NCI-H1930 (cell line): ENCODE measurements at regions not wholly inside any gene's neighbourhood (a gene's known extent, or its start where the extent isn't known, plus 50 kb on each side); places are given as distances from the start of the nearest gene placed in this dataset.

Experiments
- DNase-seq, 2 experiments: peaks; one replicate each; lab custom pipeline; 2025; lab: John Stamatoyannopoulos, UW

- DNase-seq, result no peak
These were observed 492.1 kb upstream of the PPP2R3A start for GRCh38 chr3:135473449-135473848.

DNA sequence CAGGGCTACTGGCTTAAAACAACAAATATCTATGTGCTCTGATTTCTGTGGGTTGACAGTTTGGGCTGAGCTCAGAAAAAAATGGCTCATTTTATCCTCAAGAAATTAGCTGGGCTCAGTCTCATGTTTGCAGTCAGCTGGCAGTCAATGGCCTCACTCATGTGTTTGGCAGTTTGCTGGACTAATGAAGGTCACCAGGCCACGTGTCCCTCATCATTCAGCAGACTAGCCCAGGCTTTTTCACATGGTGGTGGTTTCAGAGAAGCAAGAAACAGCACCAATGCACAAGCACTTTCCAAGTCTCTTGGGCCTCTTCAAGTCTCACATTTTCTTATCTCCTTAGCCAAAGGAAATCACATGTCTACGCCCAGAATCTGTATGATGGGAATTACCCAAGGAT lies 478.3 kb upstream of the PPP2R3A start:
- DNase-seq, result no peak

DNA sequence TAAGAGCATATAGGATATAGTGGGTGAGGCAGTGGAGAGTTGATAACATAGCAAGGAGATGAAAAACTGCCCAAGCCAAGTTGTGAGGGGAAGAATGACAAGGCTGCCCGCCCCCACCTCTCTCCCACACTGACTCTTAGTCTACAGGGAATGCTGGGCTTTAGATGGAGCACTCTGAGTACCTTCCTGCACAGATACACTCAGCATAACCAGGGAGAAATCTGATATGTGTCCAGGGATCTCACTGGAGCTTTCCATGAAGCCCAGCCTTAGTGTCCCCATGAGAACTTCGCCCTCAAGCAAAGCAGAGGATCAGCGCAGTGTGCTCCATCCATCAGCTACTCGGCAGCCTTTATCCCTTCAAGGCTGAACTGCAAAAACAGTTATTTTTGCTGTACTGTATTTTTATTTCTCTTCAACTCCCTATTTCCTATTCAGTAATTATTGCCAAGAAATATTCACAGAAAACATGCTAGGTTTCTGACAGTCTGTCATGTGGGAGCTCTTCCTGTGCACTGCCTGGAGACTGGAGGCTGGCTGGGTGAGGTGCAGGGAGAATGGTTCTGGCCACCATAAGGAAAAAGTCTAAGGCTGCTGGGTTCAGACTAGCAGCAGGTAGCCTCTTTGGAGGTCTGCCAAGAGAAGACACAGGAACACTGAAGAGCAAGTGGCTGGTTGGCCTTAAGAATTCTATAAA lies 475.2 kb upstream of the PPP2R3A start:
- DNase-seq, result no peak

GRCh38 chr3:135491491-135492205 lies 473.9 kb upstream of the PPP2R3A start:
- DNase-seq, result no peak

DNA sequence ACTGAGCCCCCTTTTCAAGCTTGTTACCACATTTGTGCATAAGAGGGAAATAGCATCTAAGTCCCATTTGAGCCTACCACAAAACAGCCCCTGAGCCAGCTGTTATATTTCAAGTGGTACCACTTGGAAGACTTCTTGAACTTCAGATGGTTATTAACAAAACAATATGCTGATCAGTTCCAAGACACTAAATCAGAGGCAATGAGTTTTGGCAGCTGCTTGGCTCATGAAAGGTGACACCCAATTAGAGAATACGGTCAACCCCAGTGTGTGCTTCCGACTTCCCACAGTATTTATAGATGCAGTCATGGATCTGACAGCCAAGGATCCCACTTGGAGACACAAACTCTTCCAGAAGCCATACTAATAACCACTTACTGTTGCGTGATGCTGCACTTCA lies 469.6 kb upstream of the PPP2R3A start:
- DNase-seq, result no peak

DNA sequence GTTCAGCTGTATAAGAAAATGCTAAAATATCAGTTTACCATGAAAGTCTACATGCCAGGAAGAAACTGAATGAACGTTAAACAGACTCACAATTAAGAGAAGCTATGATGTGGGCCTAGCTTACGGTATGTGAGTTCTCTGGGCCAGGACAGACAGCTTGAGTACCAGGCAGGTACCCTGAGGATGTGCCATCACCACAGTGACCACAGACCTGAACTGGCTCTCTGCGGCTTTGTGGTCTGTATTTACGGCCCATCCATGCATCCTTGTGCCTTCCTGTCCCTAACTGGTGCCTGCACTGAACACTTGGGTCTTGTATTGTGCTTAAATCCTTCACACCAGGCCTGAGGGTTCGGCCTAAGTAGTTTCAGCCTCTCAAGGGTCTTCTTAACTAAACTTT lies 467.5 kb upstream of the PPP2R3A start:
- DNase-seq, result no peak

- DNase-seq, result no peak
These were observed 466.1 kb upstream of the PPP2R3A start for GRCh38 chr3:135499426-135499825.

GRCh38 chr3:135500034-135500433 lies 465.5 kb upstream of the PPP2R3A start:
- no peak for DNase-seq

DNA sequence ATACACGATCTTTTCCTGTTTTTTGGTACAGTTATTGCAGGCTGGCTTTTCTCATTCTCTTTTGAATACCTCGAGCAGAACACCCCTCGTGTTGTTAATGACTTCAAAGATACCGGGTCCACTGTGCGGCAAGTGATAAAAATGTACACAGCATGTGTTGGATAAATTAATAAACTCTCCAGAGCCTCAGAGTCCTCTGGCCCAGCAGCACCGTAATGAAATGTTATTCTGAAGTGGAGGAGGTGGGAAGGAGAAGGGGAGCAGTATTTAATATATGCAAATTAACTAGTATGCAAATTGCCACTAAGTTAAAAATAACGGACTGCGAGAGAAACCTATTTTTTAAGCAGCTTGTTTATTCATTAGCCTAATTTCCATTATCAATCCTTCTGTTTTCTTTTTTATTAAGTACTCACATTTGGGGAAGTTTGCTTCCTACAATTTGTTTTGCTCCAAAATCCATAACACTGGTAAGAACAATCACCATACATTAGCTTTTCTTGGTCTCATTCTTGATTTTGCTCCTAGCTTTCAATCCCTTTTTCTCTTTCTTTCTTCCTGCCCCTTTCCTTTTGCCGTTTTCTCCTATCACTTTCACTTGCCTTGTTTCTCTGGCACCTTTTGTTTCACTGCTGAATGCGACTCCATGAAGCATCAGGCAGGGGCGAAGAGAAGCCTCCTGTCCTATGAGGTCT lies 462.3 kb upstream of the PPP2R3A start:
- DNase-seq, result no peak

DNA sequence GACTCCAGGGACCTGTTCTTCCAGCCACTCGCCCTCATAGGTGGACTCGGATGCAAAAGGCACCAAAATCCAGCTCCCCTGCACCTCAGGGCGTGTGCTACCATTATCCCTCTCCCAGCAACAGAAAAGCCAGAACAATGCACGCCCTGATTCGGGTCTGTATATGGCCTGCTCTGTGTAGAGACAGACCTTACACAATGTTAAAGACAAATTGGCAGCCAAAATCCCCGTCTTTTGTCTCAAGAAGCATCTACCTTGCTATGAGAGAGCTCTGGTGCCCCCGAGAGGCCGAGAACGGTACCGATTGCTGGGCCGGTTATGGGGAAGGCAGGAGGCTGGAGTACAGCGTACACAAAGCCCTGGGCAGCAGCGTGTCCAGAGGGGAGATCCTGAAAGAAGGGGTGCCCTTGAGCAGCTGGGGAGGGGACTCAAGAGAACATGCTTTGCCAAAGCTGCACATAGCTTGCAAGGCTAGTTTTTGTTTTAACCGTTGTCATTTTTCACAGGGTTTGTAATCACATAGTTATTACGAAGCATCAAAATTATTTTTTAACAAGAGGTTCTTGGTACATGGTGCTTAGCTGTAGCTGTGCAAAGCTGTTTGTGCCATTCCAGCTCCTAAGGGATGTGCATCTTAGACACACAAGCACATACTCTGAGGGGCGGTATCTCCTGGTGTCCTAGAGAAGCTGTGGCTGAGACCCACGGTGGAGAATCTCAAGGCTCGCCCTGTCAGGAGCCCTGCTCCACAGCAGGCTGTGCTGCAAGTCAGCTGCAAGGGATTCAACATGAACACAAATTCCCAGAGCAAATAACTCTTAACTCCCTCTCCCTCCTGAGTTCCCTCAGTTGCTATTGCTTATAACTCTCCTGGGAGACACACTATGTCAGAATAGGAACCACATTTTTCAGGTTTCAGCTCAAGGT lies 461.5 kb upstream of the PPP2R3A start:
- DNase-seq, result peak; percentile 66 to 68

DNA sequence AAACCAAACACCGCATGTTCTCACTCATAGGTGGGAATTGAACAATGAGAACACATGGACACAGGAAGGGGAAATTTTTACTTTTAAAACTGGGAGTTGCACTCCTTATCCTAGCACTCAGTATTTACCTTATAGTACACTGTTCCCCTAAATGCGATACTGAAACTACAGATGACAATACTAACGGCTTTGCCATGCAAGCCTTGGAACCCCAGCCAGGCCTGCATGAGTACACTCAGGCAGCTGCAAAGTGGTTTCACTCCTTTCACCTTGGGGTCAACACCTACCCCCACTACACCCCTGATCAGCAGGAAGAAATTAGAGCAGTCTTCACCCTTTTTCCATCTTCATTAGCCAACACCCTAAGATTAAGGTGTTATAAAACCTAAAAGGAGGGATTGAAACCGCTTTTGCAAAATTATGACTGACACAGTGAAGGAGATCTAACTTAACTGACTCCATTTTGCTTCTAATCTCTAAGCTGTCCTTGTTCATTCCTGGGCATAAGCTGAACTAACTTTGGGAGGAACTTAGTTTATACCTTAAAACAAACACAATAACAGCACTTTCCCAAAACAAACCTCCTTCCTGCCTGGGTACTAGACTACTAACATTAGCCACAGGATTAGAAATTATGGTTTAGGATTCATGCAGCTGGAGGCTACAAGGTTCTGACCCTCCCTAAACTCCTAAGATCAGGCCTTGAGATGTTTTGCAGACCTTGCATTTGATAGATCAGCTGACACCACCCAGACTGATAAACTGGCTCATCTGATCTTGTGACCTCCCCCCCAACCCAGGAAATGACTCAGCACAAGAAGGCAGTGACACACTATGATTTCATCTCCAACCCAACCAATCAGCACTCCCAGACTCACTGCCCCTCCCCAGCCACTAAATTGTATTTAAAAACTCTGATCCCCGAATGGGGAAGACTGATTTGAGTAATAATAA lies 452.1 kb upstream of the PPP2R3A start:
- no peak for DNase-seq

- DNase-seq, result no peak
These were observed 451.5 kb upstream of the PPP2R3A start for GRCh38 chr3:135514060-135514448.

DNA sequence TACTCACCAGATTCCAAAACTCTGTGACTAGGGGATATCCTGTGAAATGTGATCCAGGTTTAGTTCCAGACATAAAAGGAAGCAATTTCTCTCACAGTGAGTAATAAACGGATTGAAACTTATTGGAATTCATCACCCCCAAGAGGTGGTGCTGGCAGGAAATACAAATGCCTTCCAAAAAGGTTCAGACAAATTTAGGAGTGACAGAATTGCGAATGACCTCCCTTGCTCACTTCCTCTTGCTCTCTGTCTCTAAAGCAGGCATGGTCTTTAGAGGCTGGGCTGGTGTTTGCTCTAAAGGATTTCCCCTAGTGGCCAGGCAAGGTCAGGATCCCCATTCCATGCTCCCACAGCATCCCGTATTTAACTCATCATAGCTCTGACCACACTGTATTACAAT lies 449.4 kb upstream of the PPP2R3A start:
- no peak for DNase-seq

DNA sequence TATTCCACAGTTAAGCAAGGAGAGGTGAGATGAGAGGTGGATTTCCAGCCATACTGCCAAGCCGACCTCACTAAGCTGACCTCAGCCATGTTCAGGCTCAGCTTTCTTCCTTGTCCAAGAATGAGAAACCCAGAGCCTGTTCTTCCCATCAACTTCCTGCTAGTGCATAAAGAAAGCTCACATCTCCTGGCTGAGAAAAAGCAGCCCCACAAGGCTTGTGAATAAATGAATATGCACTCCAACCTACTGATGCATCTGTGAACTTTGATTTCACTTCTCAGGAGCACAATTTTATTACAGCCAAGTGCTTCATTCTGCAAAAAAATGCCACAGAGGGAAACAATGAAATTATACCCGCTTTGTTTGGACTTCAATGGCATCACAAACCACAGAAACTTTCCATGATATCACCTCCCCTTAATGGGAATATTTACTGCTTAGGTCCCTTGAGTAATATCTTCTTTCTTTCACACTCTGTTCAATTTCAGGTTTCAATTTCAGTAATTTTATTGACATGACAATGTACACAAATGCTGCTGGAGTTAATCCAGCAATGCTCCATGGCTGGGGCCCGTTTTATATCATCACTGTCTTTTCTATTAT lies 437.0 kb upstream of the PPP2R3A start:
- DNase-seq, result peak in 1 of 2 experiments; percentile 54

DNA sequence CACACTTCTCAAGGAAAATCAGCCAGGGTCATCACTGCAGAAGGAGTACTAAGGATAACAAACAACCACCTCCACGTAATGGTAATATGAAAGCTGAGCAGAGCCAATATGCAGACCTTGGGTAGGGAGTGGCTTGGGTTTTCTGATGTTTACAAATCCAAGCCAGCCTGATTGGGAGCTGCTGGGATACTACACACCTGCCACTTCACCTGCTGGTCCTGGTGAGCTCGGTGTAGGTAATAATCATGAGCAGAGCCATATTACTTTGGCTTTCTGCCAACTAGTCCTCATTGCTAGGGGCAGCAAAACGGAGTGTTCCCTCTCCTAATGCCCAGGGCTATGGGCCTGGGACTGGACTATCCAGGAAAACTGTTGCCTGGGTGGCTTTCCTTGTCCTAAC lies 433.5 kb upstream of the PPP2R3A start:
- DNase-seq, result peak in 1 of 2 experiments; percentile 22

- no peak for DNase-seq
These were observed 427.4 kb upstream of the PPP2R3A start for GRCh38 chr3:135538123-135538522.

DNA sequence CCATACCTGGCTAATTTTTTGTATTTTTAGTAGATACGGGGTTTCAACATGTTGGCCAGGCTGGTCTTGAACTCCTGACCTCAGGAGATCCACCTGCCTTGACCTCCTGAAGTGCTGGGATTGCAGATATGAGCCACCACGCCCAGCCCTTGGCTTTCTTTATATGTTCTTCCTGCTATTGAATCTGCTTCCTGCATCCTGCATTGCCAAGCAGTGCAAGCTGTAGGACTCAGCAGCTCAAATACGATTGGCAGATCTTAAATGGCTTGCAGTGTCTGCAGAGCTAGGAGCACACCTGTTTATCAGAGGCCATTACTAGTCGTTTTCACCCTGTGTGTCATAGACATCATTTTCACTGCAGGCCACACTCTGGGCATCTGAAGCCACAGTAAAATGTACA lies 426.2 kb upstream of the PPP2R3A start:
- DNase-seq, result no peak

GRCh38 chr3:135539854-135540253 lies 425.7 kb upstream of the PPP2R3A start:
- DNase-seq, result no peak

- no peak for DNase-seq
These were observed 415.5 kb upstream of the PPP2R3A start for GRCh38 chr3:135549928-135550494.

- DNase-seq, result no peak
These were observed 409.4 kb upstream of the PPP2R3A start for GRCh38 chr3:135556174-135556573.
